ENCODE measurements at regions not wholly inside any gene's neighbourhood (a gene's known extent, or its start where the extent isn't known, plus 50 kb on each side); places are given as distances from the start of the nearest gene placed in this dataset.
A peak's percentile ranks its signal among the peaks of the same experiment; 100 is the strongest.

DNA sequence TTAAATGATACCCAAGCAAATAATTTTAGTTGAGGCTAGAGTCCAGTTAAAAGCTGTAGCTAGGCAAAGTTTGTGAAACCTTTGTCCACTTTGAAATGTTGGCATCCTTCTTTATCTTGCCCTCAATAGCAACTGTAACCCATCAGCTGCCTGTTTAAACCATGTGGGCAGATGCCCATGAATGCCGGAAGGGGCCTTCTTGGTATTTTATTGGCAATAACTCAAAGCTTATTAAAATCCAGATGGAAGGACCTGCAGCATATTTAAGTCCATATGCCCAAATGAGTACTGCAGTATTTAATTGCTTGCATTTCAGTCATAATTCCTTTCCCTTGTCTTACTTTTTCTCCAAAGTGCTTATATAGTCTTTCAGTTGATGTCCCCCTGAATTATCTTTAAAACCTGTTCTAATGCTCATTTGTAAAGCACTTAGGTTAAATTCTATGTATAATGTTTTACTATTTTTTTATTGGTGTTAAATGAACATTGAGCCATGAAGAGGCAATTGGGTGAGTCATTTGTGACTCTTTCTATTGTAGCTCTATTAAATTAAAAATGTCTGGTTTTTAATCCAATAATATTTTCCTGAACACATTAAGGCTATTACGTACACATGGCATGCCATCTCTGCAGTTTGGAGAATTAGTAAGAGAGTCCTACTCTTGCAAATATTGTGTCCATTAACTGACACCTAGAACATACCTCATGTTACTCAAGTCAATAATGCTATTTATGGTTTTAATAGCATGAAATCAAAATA, 225.3 kb downstream of the KCNJ2 start:
- POLR2A ChIA-PET, result no interaction called here
- Histone ChIP-seq H3K4me1 (no peaks in the 10 kb centered on the region), H3K27ac (no peak overlapping the region), H3K9me3 (peaks cover 9% of the 10 kb centered on the region; the same call in 2 of the 3 replicates), H3K4me3 (no peak overlapping the region), H3K4me2 (no peak overlapping the region)
- ATAC-seq (no peak), DNase-seq (ENCODE audit: low read depth in 1 of 2, low spot score in 1 of 2) (no peak), FAIRE-seq (no peak)
- CTCF ChIA-PET, result no interaction called here
- no peak for TF ChIP-seq RFX5 (IDR thresholded peaks at IDR 0.05)
- no peak for TF ChIP-seq MAZ (IDR thresholded peaks at IDR 0.05; ENCODE audit: borderline replicate concordance, low read depth, low read length)
- WGBS (ENCODE audit: missing lambda C conversion rate), result 89% methylated on average over 2 of the region's 2 CpGs

DNA sequence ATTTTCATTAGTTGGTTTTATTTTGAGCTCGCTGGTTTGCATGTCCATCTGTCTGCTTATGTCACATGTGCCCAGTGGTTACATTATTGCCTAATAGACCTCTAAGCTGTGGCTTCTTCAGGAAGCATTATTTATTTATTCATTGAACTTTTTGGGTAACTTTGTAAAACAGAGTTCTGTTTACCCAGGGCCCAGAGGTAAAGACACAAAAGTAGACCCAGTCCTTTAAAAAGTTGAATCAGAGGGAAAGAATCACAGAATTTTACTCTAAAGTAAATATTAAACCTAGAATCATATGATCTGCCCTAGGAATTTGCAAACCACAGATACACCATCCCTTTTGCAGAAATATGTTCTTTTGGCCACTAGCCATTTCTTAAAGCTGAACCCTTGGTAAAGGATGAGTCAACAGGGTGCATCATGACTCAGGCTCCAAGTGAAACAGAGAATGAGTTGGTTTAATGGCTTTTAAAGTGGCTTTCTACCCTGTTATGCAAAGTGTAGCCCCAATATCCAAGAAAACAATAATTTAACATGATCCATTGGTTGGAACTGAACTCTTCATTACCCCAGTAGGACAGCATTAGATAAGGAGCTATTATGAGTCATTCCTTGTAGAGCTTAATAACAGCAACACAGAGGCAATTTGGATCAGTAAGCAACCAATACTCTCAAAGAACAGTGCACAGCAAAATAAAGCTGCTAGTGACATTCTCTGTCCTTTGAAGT, 236.3 kb downstream of the KCNJ2 start:
- peak; percentile 71 to 85 for DNase-seq (ENCODE audit: low read depth in 1 of 2, low spot score in 1 of 2)
- CTCF ChIA-PET, result interaction anchor here (0.6 kb wide), 1 partner anchor 213 kb away, joined by 3 read pairs; no protein-coding TSS in a partner anchor
- peak overlapping the region; percentile 18 to 37; a peak in 2 of 6 replicates for H3K27ac ChIP-seq
- peak overlapping the region; percentile 20; the same call in 1 of the 3 replicates for H3K4me3 ChIP-seq
- POLR2A ChIA-PET, result interaction anchor here (0.6 kb wide), 1 partner anchor 45 kb away, joined by 3 read pairs; no protein-coding TSS in a partner anchor
- H3K4me1 ChIP-seq, result peaks cover 20% of the 10 kb centered on the region
- 0% methylated on average over 1 of the region's 1 CpG for WGBS (ENCODE audit: missing lambda C conversion rate)
- FAIRE-seq, result peak; percentile 99
- H3K9me3 ChIP-seq, result no peaks in the 10 kb centered on the region
- H3K4me2 ChIP-seq, result peak overlapping the region; percentile 84
- peak; percentile 98 for ATAC-seq
- TF ChIP-seq ZSCAN20 (CRISPR knock-in tag; IDR thresholded peaks at IDR 0.05) (peak; percentile 95), TP53 (CRISPR knock-in tag; IDR thresholded peaks at IDR 0.05) (no peak), RCOR1 (IDR thresholded peaks at IDR 0.05; ENCODE audit: low read depth, low read length) (no peak), SMC3 (IDR thresholded peaks at IDR 0.05) (0 out of 3 replicates have a peak, but pooled peaks have one; percentile 24), ZC3H11A (IDR thresholded peaks at IDR 0.05) (no peak), PBX3 (IDR thresholded peaks at IDR 0.05) (no peak), FOXS1 (CRISPR knock-in tag; IDR thresholded peaks at IDR 0.05) (0 out of 2 replicates have a peak, but pooled peaks have one; percentile 22), KDM1A (IDR thresholded peaks at IDR 0.05; ENCODE audit: low read depth) (no peak), POLR2A (IDR thresholded peaks at IDR 0.05; ENCODE audit: low read length) (no peak), MAZ (IDR thresholded peaks at IDR 0.05; ENCODE audit: borderline replicate concordance, low read depth, low read length) (no peak), RARB (CRISPR knock-in tag; IDR thresholded peaks at IDR 0.05) (no peak), JUN (IDR thresholded peaks at IDR 0.05) (peak; percentile 76 to 97; a peak in 4 of 5 replicates), HOXB5 (CRISPR knock-in tag; IDR thresholded peaks at IDR 0.05) (no peak), CHD2 (IDR thresholded peaks at IDR 0.05; ENCODE audit: low read length, partially characterized antibody) (no peak), NFE2L2 (conservative IDR thresholded peaks at IDR 0.05; ENCODE audit: low read length) (0 out of 2 replicates have a peak, but pooled peaks have one; percentile 19), MYC (IDR thresholded peaks at IDR 0.05; ENCODE audit: borderline replicate concordance, low read length) (no peak), NR3C1 (IDR thresholded peaks at IDR 0.05) (no peak), FOSB (CRISPR knock-in tag; IDR thresholded peaks at IDR 0.05) (no peak), HDAC2 (IDR thresholded peaks at IDR 0.05) (no peak), CBX8 (IDR thresholded peaks at IDR 0.05) (no peak), FOSL2 (IDR thresholded peaks at IDR 0.05) (peak; percentile 97), FOSL2 (CRISPR knock-in tag; IDR thresholded peaks at IDR 0.05) (peak; percentile 97), ESRRA (IDR thresholded peaks at IDR 0.05; ENCODE audit: borderline replicate concordance, low read length) (no peak), USF2 (IDR thresholded peaks at IDR 0.05) (peak; percentile 53), ZNF302 (CRISPR knock-in tag; IDR thresholded peaks at IDR 0.05) (no peak), REST (IDR thresholded peaks at IDR 0.05) (no peak), JUNB (IDR thresholded peaks at IDR 0.05) (peak; percentile 98), BCL3 (IDR thresholded peaks at IDR 0.05) (peak; percentile 96)
- TF ChIP-seq, protein P1, sequence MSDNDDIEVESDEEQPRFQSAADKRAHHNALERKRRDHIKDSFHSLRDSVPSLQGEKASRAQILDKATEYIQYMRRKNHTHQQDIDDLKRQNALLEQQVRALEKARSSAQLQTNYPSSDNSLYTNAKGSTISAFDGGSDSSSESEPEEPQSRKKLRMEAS (IDR thresholded peaks at IDR 0.05), result peak; percentile 32; the same call in 1 of the 2 replicates
- TF ChIP-seq, protein P2, sequence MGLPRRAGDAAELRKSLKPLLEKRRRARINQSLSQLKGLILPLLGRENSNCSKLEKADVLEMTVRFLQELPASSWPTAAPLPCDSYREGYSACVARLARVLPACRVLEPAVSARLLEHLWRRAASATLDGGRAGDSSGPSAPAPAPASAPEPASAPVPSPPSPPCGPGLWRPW (IDR thresholded peaks at IDR 0.05), result peak; percentile 71; the same call in 1 of the 2 replicates
